Mesothelial cell of epicardium (in vitro differentiated cells): ENCODE measurements at regions not wholly inside any gene's neighbourhood (a gene's known extent, or its start where the extent isn't known, plus 50 kb on each side); places are given as distances from the start of the nearest gene placed in this dataset.
"Not testable (repeated sequence)": the region's sequence is repeated elsewhere in the genome, so short reads cannot be mapped to it uniquely, and the experiment has no call there.

Experiments used
- DNase-seq, 2 experiments: peaks; one replicate each; pipeline ENCODE4 v3.0.0; 2021; ENCODE audit warnings: low spot score in 2 of 2; ENCODE audit not compliant: unreplicated experiment in 2 of 2
- H3K27ac Mint-ChIP-seq: 2 replicates; pipeline ENCODE4 v1.8.0; 2021; ENCODE audit warnings: mixed read lengths
- H3K27me3 Mint-ChIP-seq: 2 replicates; pipeline ENCODE4 v1.8.0; 2021; ENCODE audit warnings: low read depth, mixed read lengths
- H3K36me3 Mint-ChIP-seq: 2 replicates; pipeline ENCODE4 v1.8.0; 2021; ENCODE audit warnings: mixed read lengths
- H3K4me1 Mint-ChIP-seq: 2 replicates; pipeline ENCODE4 v1.8.0; 2021; ENCODE audit warnings: mixed read lengths
- H3K4me3 Mint-ChIP-seq: 2 replicates; pipeline ENCODE4 v1.8.0; 2021; ENCODE audit warnings: mild to moderate bottlenecking, moderate library complexity, mixed read lengths
- H3K9me3 Mint-ChIP-seq: 2 replicates; pipeline ENCODE4 v1.8.0; 2021; ENCODE audit warnings: mixed read lengths
- CTCF ChIP-seq: fragments of 200-600 bp; sonication (generic); IDR thresholded peaks from one replicate; pipeline ENCODE4 v1.5.0; 2021; ENCODE audit warnings: antibody characterized with exemption; ENCODE audit not compliant: unreplicated experiment

- DNase-seq = no peak
- H3K27me3 Mint-ChIP-seq = no peaks in the 10 kb centered on the region
- no peak overlapping the region for H3K4me3 Mint-ChIP-seq
- H3K4me1 Mint-ChIP-seq = peaks cover 3% of the 10 kb centered on the region
- H3K9me3 Mint-ChIP-seq = peaks cover 49% of the 10 kb centered on the region
- TF ChIP-seq CTCF = no peak
- H3K27ac Mint-ChIP-seq = no peak overlapping the region
- peaks cover 26% of the 10 kb centered on the region for H3K36me3 Mint-ChIP-seq
These were observed 234.6 kb upstream of the CBLB start for GRCh38 chr3:106103383-106103782.

GRCh38 chr3:106104078-106104477 is 235.3 kb upstream of the CBLB start:
- DNase-seq = no peak
- peaks cover 42% of the 10 kb centered on the region for H3K9me3 Mint-ChIP-seq
- H3K27me3 Mint-ChIP-seq = no peaks in the 10 kb centered on the region
- no peak overlapping the region for H3K4me3 Mint-ChIP-seq
- peaks cover 8% of the 10 kb centered on the region for H3K4me1 Mint-ChIP-seq
- TF ChIP-seq CTCF = no peak
- H3K27ac Mint-ChIP-seq = no peak overlapping the region
- H3K36me3 Mint-ChIP-seq = peaks cover 24% of the 10 kb centered on the region

- Mint-ChIP-seq H3K4me3 (no peak overlapping the region), H3K4me1 (peaks cover 9% of the 10 kb centered on the region), H3K9me3 (peaks cover 3% of the 10 kb centered on the region), H3K36me3 (peaks cover 1% of the 10 kb centered on the region), H3K27me3 (no peaks in the 10 kb centered on the region), H3K27ac (peak overlapping the region; percentile 57)
- TF ChIP-seq CTCF = no peak
- DNase-seq = no peak
These were observed 240.1 kb upstream of the CBLB start for GRCh38 chr3:106108925-106109324.

- not testable (repeated sequence) for H3K27me3 Mint-ChIP-seq
- H3K4me1 Mint-ChIP-seq = peaks cover 11% of the 10 kb centered on the region
These were observed 243.7 kb upstream of the CBLB start for GRCh38 chr3:106112561-106112960.

GRCh38 chr3:106113747-106114146 is 244.9 kb upstream of the CBLB start:
- no peaks in the 10 kb centered on the region for H3K27me3 Mint-ChIP-seq
- H3K4me3 Mint-ChIP-seq = no peak overlapping the region
- H3K27ac Mint-ChIP-seq = no peak overlapping the region

More at GRCh38 chr3:106112561-106112960, 243.7 kb upstream of the CBLB start:
- H3K4me3 Mint-ChIP-seq, DNase-seq, H3K9me3 Mint-ChIP-seq, H3K27ac Mint-ChIP-seq, H3K36me3 Mint-ChIP-seq: not testable (repeated sequence)

GRCh38 chr3:106114220-106114619 is 245.4 kb upstream of the CBLB start:
- Mint-ChIP-seq H3K9me3 (peaks cover 9% of the 10 kb centered on the region), H3K27me3 (no peaks in the 10 kb centered on the region), H3K4me3 (no peak overlapping the region), H3K4me1 (peaks cover 14% of the 10 kb centered on the region), H3K36me3 (peaks cover 1% of the 10 kb centered on the region), H3K27ac (no peak overlapping the region)
- no peak for DNase-seq
- TF ChIP-seq CTCF = no peak

More at GRCh38 chr3:106113747-106114146, 244.9 kb upstream of the CBLB start:
- peaks cover 14% of the 10 kb centered on the region for H3K4me1 Mint-ChIP-seq
- DNase-seq = no peak
- no peak for TF ChIP-seq CTCF
- H3K9me3 Mint-ChIP-seq = peaks cover 9% of the 10 kb centered on the region
- H3K36me3 Mint-ChIP-seq = peaks cover 1% of the 10 kb centered on the region
